ENCODE measurements at regions not wholly inside any gene's neighbourhood (a gene's known extent, or its start where the extent isn't known, plus 50 kb on each side); places are given as distances from the start of the nearest gene placed in this dataset.

- TF ChIP-seq CTCF (conservative IDR thresholded peaks at IDR 0.05; ENCODE audit: low read depth, low read length), result no peak
- no peak for TF ChIP-seq POLR2A (IDR thresholded peaks at IDR 0.05; ENCODE audit: low read depth, low read length)
- no peak for TF ChIP-seq RFX5 (IDR thresholded peaks at IDR 0.05; ENCODE audit: low read depth, low read length)
- no peak for TF ChIP-seq RCOR1 (IDR thresholded peaks at IDR 0.05; ENCODE audit: insufficient replicate concordance, low read length)
- no peak for TF ChIP-seq CEBPB (IDR thresholded peaks at IDR 0.05; ENCODE audit: low read depth, low read length)
- no peak for TF ChIP-seq MXI1 (IDR thresholded peaks at IDR 0.05; ENCODE audit: borderline replicate concordance, low read depth, low read length)
- TF ChIP-seq, protein P1, sequence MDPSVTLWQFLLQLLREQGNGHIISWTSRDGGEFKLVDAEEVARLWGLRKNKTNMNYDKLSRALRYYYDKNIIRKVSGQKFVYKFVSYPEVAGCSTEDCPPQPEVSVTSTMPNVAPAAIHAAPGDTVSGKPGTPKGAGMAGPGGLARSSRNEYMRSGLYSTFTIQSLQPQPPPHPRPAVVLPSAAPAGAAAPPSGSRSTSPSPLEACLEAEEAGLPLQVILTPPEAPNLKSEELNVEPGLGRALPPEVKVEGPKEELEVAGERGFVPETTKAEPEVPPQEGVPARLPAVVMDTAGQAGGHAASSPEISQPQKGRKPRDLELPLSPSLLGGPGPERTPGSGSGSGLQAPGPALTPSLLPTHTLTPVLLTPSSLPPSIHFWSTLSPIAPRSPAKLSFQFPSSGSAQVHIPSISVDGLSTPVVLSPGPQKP (IDR thresholded peaks at IDR 0.05; ENCODE audit: borderline replicate concordance, low read depth, low read length), result no peak
- TF ChIP-seq USF2 (IDR thresholded peaks at IDR 0.05; ENCODE audit: low read depth, low read length), result no peak
- TF ChIP-seq MAZ (IDR thresholded peaks at IDR 0.05; ENCODE audit: borderline replicate concordance, low read depth, low read length), result no peak
- TF ChIP-seq SMC3 (IDR thresholded peaks at IDR 0.05; ENCODE audit: low read depth, low read length), result no peak
These were observed 159.7 kb upstream of the SKOR2 start for GRCh38 chr18:47411159-47411558.
